HCT116 (cell line): ENCODE measurements at regions not wholly inside any gene's neighbourhood (a gene's known extent, or its start where the extent isn't known, plus 50 kb on each side); places are given as distances from the start of the nearest gene placed in this dataset.

Source experiments
- CEBPB ChIP-seq: IDR thresholded peaks from 2 replicates; pipeline ENCODE4 v1.6.1; 2012; ENCODE audit warnings: low read depth
- CTCF ChIP-seq, 3 experiments: fragments of 200-600 bp in 1 of 3; sonication (generic) in 1 of 3; IDR thresholded peaks in 2 of 3; conservative IDR thresholded peaks in 1 of 3; 2 replicates each; pipeline ENCODE4 v1.5.1; 2012 to 2017; ENCODE audit warnings: low read depth in 2 of 3, low read length in 2 of 3, antibody characterized with exemption in 1 of 3, borderline replicate concordance in 1 of 3, control low read depth in 1 of 3, mild to moderate bottlenecking in 1 of 3, mixed read lengths in 1 of 3, mixed run types in 1 of 3, moderate library complexity in 1 of 3; ENCODE audit not compliant: insufficient read depth in 1 of 3
- EZH2 ChIP-seq: fragments of 200-600 bp; sonication (generic); IDR thresholded peaks from 2 replicates; pipeline ENCODE4 v1.6.1; 2017; ENCODE audit warnings: antibody characterized with exemption, mixed run types
- FOSL1 ChIP-seq: IDR thresholded peaks from 2 replicates; pipeline ENCODE4 v1.6.1; 2012; ENCODE audit warnings: low read depth
- MAX ChIP-seq: IDR thresholded peaks from 2 replicates; pipeline ENCODE4 v1.6.1; 2012
- POLR2A ChIP-seq: IDR thresholded peaks from 2 replicates; pipeline ENCODE4 v1.7.0; 2011; ENCODE audit warnings: borderline replicate concordance; ENCODE audit not compliant: insufficient read depth, insufficient read length; ENCODE audit errors: extremely low read depth
- POLR2AphosphoS5 ChIP-seq: IDR thresholded peaks from 2 replicates; pipeline ENCODE4 v1.6.1; 2011; ENCODE audit warnings: mild to moderate bottlenecking, low read depth, low read length, moderate library complexity
- REST ChIP-seq: IDR thresholded peaks from 2 replicates; pipeline ENCODE4 v1.6.1; 2012; ENCODE audit warnings: low read depth
- SP1 ChIP-seq: IDR thresholded peaks from 2 replicates; pipeline ENCODE4 v1.6.1; 2012; ENCODE audit warnings: low read depth
- ZBTB33 ChIP-seq: IDR thresholded peaks from 2 replicates; pipeline ENCODE4 v1.6.1; 2011; ENCODE audit warnings: mild to moderate bottlenecking, low read length, moderate library complexity; ENCODE audit not compliant: insufficient replicate concordance; ENCODE audit errors: extremely low read depth
- ZFX ChIP-seq: fragments of 450-650 bp; IDR thresholded peaks from 2 replicates; pipeline ENCODE4 v1.6.1; 2017
- ZNF274 ChIP-seq: fragments of 200-500 bp; sonication (Bioruptor generic); IDR thresholded peaks from 2 replicates; pipeline ENCODE4 v1.6.1; 2014; ENCODE audit warnings: mild to moderate bottlenecking, low read depth, low read length, inconsistent platforms

GRCh38 chr12:91505006-91505405 lies 322.4 kb upstream of the DCN start:
- TF ChIP-seq MAX: no peak
- TF ChIP-seq SP1: no peak
- no peak for TF ChIP-seq ZNF274
- TF ChIP-seq CTCF (IDR thresholded peaks at IDR 0.05 in 2 of 3, conservative IDR thresholded peaks at IDR 0.05 in 1 of 3; ENCODE audit: borderline replicate concordance in 1 of 3, insufficient read depth in 1 of 3, low read depth in 2 of 3, low read length in 2 of 3): no peak
- TF ChIP-seq POLR2AphosphoS5: no peak
- TF ChIP-seq CEBPB: no peak
- TF ChIP-seq FOSL1: no peak
- no peak for TF ChIP-seq EZH2
- TF ChIP-seq POLR2A: no peak
- TF ChIP-seq ZFX: no peak
- no peak for TF ChIP-seq ZBTB33
- TF ChIP-seq REST: no peak
